Stimulated activated CD4-positive, alpha-beta T cell treated with anti-CD3 and anti-CD28 coated beads, Interleukin-1b, Interleukin-23, amount 100 ng/mL, for 48 hours (primary cell): ENCODE measurements at regions not wholly inside any gene's neighbourhood (a gene's known extent, or its start where the extent isn't known, plus 50 kb on each side); places are given as distances from the start of the nearest gene placed in this dataset.

Source experiments
- DNase-seq: peaks from one replicate; pipeline ENCODE4 v3.0.0-alpha.2; 2020

- DNase-seq: no peak
These were observed 104.4 kb upstream of the CCDC196 start for GRCh38 chr14:66381755-66382154.

- no peak for DNase-seq
These were observed 102.9 kb upstream of the CCDC196 start for GRCh38 chr14:66383257-66383656.

- no peak for DNase-seq
These were observed 102.4 kb upstream of the CCDC196 start for GRCh38 chr14:66383771-66384170.

GRCh38 chr14:66388516-66388915 is 97.7 kb upstream of the CCDC196 start:
- DNase-seq: no peak

- no peak for DNase-seq
These were observed 96.7 kb upstream of the CCDC196 start for GRCh38 chr14:66389481-66389880.

GRCh38 chr14:66395300-66395699 is 90.9 kb upstream of the CCDC196 start:
- no peak for DNase-seq

GRCh38 chr14:66396164-66396563 is 90.0 kb upstream of the CCDC196 start:
- DNase-seq: no peak

GRCh38 chr14:66398437-66398836 is 87.7 kb upstream of the CCDC196 start:
- DNase-seq: no peak

- no peak for DNase-seq
These were observed 84.6 kb upstream of the CCDC196 start for GRCh38 chr14:66401449-66402095.

- no peak for DNase-seq
These were observed 83.0 kb upstream of the CCDC196 start for GRCh38 chr14:66403183-66403582.

- no peak for DNase-seq
These were observed 82.1 kb upstream of the CCDC196 start for GRCh38 chr14:66404051-66404545.

GRCh38 chr14:66405158-66405557 is 81.0 kb upstream of the CCDC196 start:
- no peak for DNase-seq

GRCh38 chr14:66413901-66414300 is 72.3 kb upstream of the CCDC196 start:
- DNase-seq: no peak

- DNase-seq: no peak
These were observed 71.7 kb upstream of the CCDC196 start for GRCh38 chr14:66414511-66414910.

GRCh38 chr14:66420251-66421006 is 65.7 kb upstream of the CCDC196 start:
- no peak for DNase-seq

GRCh38 chr14:66421990-66422946 is 63.9 kb upstream of the CCDC196 start:
- DNase-seq: no peak

GRCh38 chr14:66425402-66425801 is 60.8 kb upstream of the CCDC196 start:
- DNase-seq: no peak

GRCh38 chr14:66426451-66426850 is 59.7 kb upstream of the CCDC196 start:
- DNase-seq: no peak

GRCh38 chr14:66432334-66432733 is 53.8 kb upstream of the CCDC196 start:
- no peak for DNase-seq

GRCh38 chr14:66434464-66434863 is 51.7 kb upstream of the CCDC196 start:
- no peak for DNase-seq

- DNase-seq: no peak
These were observed 50.5 kb upstream of the CCDC196 start for GRCh38 chr14:66435683-66436082.
